HCT116 (cell line): ENCODE measurements at regions not wholly inside any gene's neighbourhood (a gene's known extent, or its start where the extent isn't known, plus 50 kb on each side); places are given as distances from the start of the nearest gene placed in this dataset.

Source experiments
- ATAC-seq: fragments of 200-7000 bp; cut with Tn5 transposase; 2 replicates; pipeline ENCODE4 v1.9.1; 2020; ENCODE audit warnings: mild to moderate bottlenecking, moderate library complexity
- BruUV-seq: library from RNA; stranded (reverse); fragments of 400-500 nt; replicated peaks from 2 replicates; lab custom pipeline; 2021; lab: Mats Ljungman, UMichigan
- CTCF ChIA-PET: fragments of 300-600 bp; sonication (Branson Sonifier 250); formaldehyde crosslinking; loops from one replicate; lab custom pipeline; 2021; ENCODE audit warnings: antibody characterized with exemption; lab: Charles Lee
- POLR2A ChIA-PET: fragments of 300-600, 350-600 bp; sonication (Branson Sonifier 250); formaldehyde crosslinking; loops from one replicate; lab custom pipeline; 2021; ENCODE audit warnings: antibody characterized with exemption; lab: Charles Lee
- RAD21 ChIA-PET, 2 experiments: fragments of 300-600 bp; sonication (Branson Sonifier 250); formaldehyde crosslinking; loops; one replicate each; lab custom pipeline; 2023; ENCODE audit warnings: low total read pairs in 2 of 2; ENCODE audit not compliant: uncharacterized antibody in 2 of 2, unreplicated experiment in 2 of 2, low non-redundant PET in 1 of 2; lab: Charles Lee
- DNase-seq: peaks from one replicate; pipeline ENCODE4 v3.0.0-alpha.2; 2010; ENCODE audit warnings: low read depth, low spot score
- H2AFZ ChIP-seq: fragments of 200-600 bp; shearing (Covaris generic), sonication (generic); 2 replicates; pipeline ENCODE4 v1.6.1; 2017; ENCODE audit warnings: low read depth, mixed run types, mixed read lengths, antibody characterized with exemption, low read length; ENCODE audit not compliant: poor library complexity, severe bottlenecking
- H3K27ac ChIP-seq: 2 replicates; pipeline ENCODE4 v1.5.1; 2012; ENCODE audit warnings: low read depth, low read length
- H3K27me3 ChIP-seq: fragments of 200-600 bp; sonication (generic); 2 replicates; pipeline ENCODE4 v1.6.1; 2016; ENCODE audit warnings: mixed run types, low read length, mixed read lengths; ENCODE audit not compliant: insufficient read depth
- H3K36me3 ChIP-seq, 2 experiments: fragments of 200-500 bp in 1 of 2; fragments of 200-600 bp in 1 of 2; sonication (Bioruptor generic) in 1 of 2; sonication (generic) in 1 of 2; 2 replicates each; pipeline versions ENCODE4 v1.5.1 to v1.6.1; 2014 to 2016; ENCODE audit warnings: low read length in 2 of 2, inconsistent platforms in 1 of 2, mixed read lengths in 1 of 2, mixed run types in 1 of 2; ENCODE audit not compliant: insufficient read depth in 2 of 2, control insufficient read depth in 1 of 2
- H3K4me1 ChIP-seq, 2 experiments: fragments of 200-600 bp in 1 of 2; sonication (generic) in 1 of 2; 2 replicates each; pipeline versions ENCODE4 v1.5.1 to v1.6.1; 2012 to 2017; ENCODE audit warnings: low read length in 2 of 2, inconsistent platforms in 1 of 2, mild to moderate bottlenecking in 1 of 2, mixed read lengths in 1 of 2, mixed run types in 1 of 2, moderate library complexity in 1 of 2; ENCODE audit not compliant: insufficient read depth in 2 of 2, control insufficient read depth in 1 of 2
- H3K4me2 ChIP-seq: fragments of 200-600 bp; sonication (generic); 2 replicates; pipeline ENCODE4 v1.6.1; 2017; ENCODE audit warnings: mixed run types, low read length, mixed read lengths
- H3K4me3 ChIP-seq, 2 experiments: fragments of 200-600 bp in 1 of 2; sonication (generic) in 1 of 2; replicated peaks in 1 of 2; 2 replicates each; pipeline ENCODE4 v1.5.1; 2011 to 2016; ENCODE audit warnings: low read length in 2 of 2, control low read depth in 1 of 2, low read depth in 1 of 2, mild to moderate bottlenecking in 1 of 2, mixed read lengths in 1 of 2, mixed run types in 1 of 2
- H3K79me2 ChIP-seq: fragments of 200-600 bp; sonication (generic); 2 replicates; pipeline ENCODE4 v1.6.1; 2017; ENCODE audit warnings: mild to moderate bottlenecking, mixed run types, low read length, moderate library complexity, mixed read lengths; ENCODE audit not compliant: insufficient read depth
- H3K9ac ChIP-seq: fragments of 200-600 bp; sonication (generic); 2 replicates; pipeline ENCODE4 v1.6.1; 2016; ENCODE audit warnings: low read length, mixed read lengths
- H3K9me2 ChIP-seq: fragments of 200-600 bp; sonication (generic), shearing (Covaris generic); 2 replicates; pipeline ENCODE4 v1.6.1; 2017; ENCODE audit warnings: mixed run types, mild to moderate bottlenecking, moderate library complexity; ENCODE audit not compliant: insufficient read depth
- H3K9me3 ChIP-seq, 2 experiments: fragments of 200-500 bp in 1 of 2; fragments of 200-600 bp in 1 of 2; sonication (Bioruptor generic) in 1 of 2; sonication (generic) in 1 of 2; 2 replicates each; pipeline ENCODE4 v1.6.1; 2014 to 2017; ENCODE audit warnings: low read length in 2 of 2, mixed read lengths in 2 of 2, inconsistent platforms in 1 of 2, low read depth in 1 of 2, mild to moderate bottlenecking in 1 of 2, mixed run types in 1 of 2, moderate library complexity in 1 of 2; ENCODE audit not compliant: control insufficient read depth in 1 of 2, insufficient read depth in 1 of 2
- H4K20me1 ChIP-seq: fragments of 200-600 bp; sonication (generic), shearing (Covaris generic); 2 replicates; pipeline ENCODE4 v1.6.1; 2017; ENCODE audit warnings: mixed run types, mild to moderate bottlenecking, moderate library complexity; ENCODE audit not compliant: insufficient read depth
- CBX3 ChIP-seq: IDR thresholded peaks from 2 replicates; pipeline ENCODE4 v1.6.1; 2012; ENCODE audit warnings: low read depth
- CTCF ChIP-seq, 3 experiments: fragments of 200-600 bp in 1 of 3; sonication (generic) in 1 of 3; IDR thresholded peaks in 2 of 3; conservative IDR thresholded peaks in 1 of 3; 2 replicates each; pipeline ENCODE4 v1.5.1; 2012 to 2017; ENCODE audit warnings: low read depth in 2 of 3, low read length in 2 of 3, antibody characterized with exemption in 1 of 3, borderline replicate concordance in 1 of 3, control low read depth in 1 of 3, mild to moderate bottlenecking in 1 of 3, mixed read lengths in 1 of 3, mixed run types in 1 of 3, moderate library complexity in 1 of 3; ENCODE audit not compliant: insufficient read depth in 1 of 3
- EZH2 ChIP-seq: fragments of 200-600 bp; sonication (generic); IDR thresholded peaks from 2 replicates; pipeline ENCODE4 v1.6.1; 2017; ENCODE audit warnings: antibody characterized with exemption, mixed run types
- EZH2phosphoT487 ChIP-seq: fragments of 200-600 bp; IDR thresholded peaks from 2 replicates; pipeline ENCODE4 v1.6.1; 2018; ENCODE audit warnings: antibody characterized with exemption, borderline replicate concordance
- FOSL1 ChIP-seq: IDR thresholded peaks from 2 replicates; pipeline ENCODE4 v1.6.1; 2012; ENCODE audit warnings: low read depth
- MAX ChIP-seq: IDR thresholded peaks from 2 replicates; pipeline ENCODE4 v1.6.1; 2012
- RAD21 ChIP-seq: IDR thresholded peaks from 2 replicates; pipeline ENCODE4 v1.6.1; 2012; ENCODE audit warnings: low read depth, mild to moderate bottlenecking
- SIN3A ChIP-seq: IDR thresholded peaks from 2 replicates; pipeline ENCODE4 v1.6.1; 2012; ENCODE audit warnings: low read depth
- TCF7L2 ChIP-seq: IDR thresholded peaks from 2 replicates; pipeline ENCODE4 v1.7.0; 2011; ENCODE audit warnings: borderline replicate concordance, inconsistent platforms; ENCODE audit not compliant: insufficient read depth, insufficient read length; ENCODE audit errors: extremely low read depth
- YY1 ChIP-seq: IDR thresholded peaks from 2 replicates; pipeline ENCODE4 v1.6.1; 2011; ENCODE audit warnings: low read length, low read depth, moderate library complexity, mild to moderate bottlenecking; ENCODE audit not compliant: insufficient replicate concordance; ENCODE audit errors: extremely low read depth
- intact Hi-C: fragments of 100-400 bp; cut with micrococcal nuclease; formaldehyde crosslinking; loops from 2 replicates; pipeline ENCODE4 v1.10.0; 2022
- TF ChIP-seq, protein P1 (sequence below): IDR thresholded peaks from 2 replicates; pipeline ENCODE4 v1.6.1; 2012

GRCh38 chr7:52786174-52786573 lies 249.3 kb upstream of the POM121L12 start (continued):
- TF ChIP-seq, protein P1, sequence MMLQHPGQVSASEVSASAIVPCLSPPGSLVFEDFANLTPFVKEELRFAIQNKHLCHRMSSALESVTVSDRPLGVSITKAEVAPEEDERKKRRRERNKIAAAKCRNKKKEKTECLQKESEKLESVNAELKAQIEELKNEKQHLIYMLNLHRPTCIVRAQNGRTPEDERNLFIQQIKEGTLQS = no peak
- TF ChIP-seq RAD21 = no peak
- TF ChIP-seq MAX = no peak
- no peak for TF ChIP-seq FOSL1
- no peak for TF ChIP-seq TCF7L2
- no peak for TF ChIP-seq EZH2phosphoT487
- no peak for TF ChIP-seq EZH2

DNA sequence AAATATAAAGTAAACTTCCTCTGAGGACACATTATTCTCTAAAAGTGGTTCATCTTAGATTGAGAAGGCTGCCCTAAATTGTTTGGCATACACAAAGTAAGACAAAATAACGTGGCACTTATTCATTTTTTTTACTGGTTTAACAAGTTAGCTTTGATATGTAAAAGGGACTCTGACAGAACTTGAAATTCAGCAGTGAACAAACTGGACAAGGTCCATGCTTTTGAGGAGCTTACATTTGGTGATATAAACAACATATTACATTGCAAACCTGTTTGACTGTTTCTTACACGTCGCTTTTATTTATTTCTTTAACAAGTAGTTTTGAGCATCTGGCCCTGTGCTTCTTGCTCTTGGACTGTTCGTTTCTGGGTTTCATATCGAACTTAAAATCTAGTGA lies 253.1 kb upstream of the POM121L12 start:
- peaks cover 17 to 22% of the 10 kb centered on the region in 2 experiments; a peak in 3 of 4 replicates for H3K9me3 ChIP-seq
- no peaks in the 10 kb centered on the region for H3K36me3 ChIP-seq
- H3K4me2 ChIP-seq = no peak overlapping the region
- RAD21 ChIA-PET = no interaction called here
- intact Hi-C loops = no loop called here
- H3K9me2 ChIP-seq = no peaks in the 10 kb centered on the region
- POLR2A ChIA-PET = no interaction called here
- no peak overlapping the region for H3K9ac ChIP-seq
- ATAC-seq (no peak), DNase-seq (no peak)
- H3K27ac ChIP-seq = no peak overlapping the region
- no peaks in the 10 kb centered on the region for H3K27me3 ChIP-seq
- no peaks in the 10 kb centered on the region for H4K20me1 ChIP-seq
- BruUV-seq = no TSS peak
- no peaks in the 10 kb centered on the region for H3K79me2 ChIP-seq
- no peak overlapping the region for H2AFZ ChIP-seq
- no peaks in the 10 kb centered on the region for H3K4me1 ChIP-seq
- H3K4me3 ChIP-seq = no peak overlapping the region
- CTCF ChIA-PET = no interaction called here
- TF ChIP-seq YY1 (no peak), FOSL1 (no peak), CTCF (IDR thresholded peaks at IDR 0.05 in 2 of 3, conservative IDR thresholded peaks at IDR 0.05 in 1 of 3; ENCODE audit: borderline replicate concordance in 1 of 3, insufficient read depth in 1 of 3, low read depth in 2 of 3, low read length in 2 of 3) (no peak), SIN3A (no peak), CBX3 (no peak)
